ENCODE measurements at regions not wholly inside any gene's neighbourhood (a gene's known extent, or its start where the extent isn't known, plus 50 kb on each side); places are given as distances from the start of the nearest gene placed in this dataset.

GRCh38 chr6:5896476-5897200, 110.1 kb downstream of the NRN1 start:
- no peak for DNase-seq
- Histone ChIP-seq H2AFZ (ENCODE audit: low read length) (no peak overlapping the region), H3K9ac (ENCODE audit: low read length) (no peak overlapping the region), H3K4me1 (ENCODE audit: low read length) (peaks cover 29% of the 10 kb centered on the region), H3F3A (ENCODE audit: insufficient read depth, low read length) (peaks cover 10% of the 10 kb centered on the region), H3K79me2 (ENCODE audit: low read length) (no peaks in the 10 kb centered on the region), H3K9me2 (replicated peaks; ENCODE audit: insufficient read depth, low read length) (no peaks in the 10 kb centered on the region), H4K20me1 (ENCODE audit: insufficient read depth, low read length) (no peaks in the 10 kb centered on the region), H3K36me3 (replicated peaks; ENCODE audit: insufficient read depth, low read length) (no peaks in the 10 kb centered on the region), H3K4me3 (ENCODE audit: low read length) (no peak overlapping the region), H3K4me2 (ENCODE audit: low read depth, low read length) (no peak overlapping the region), H3K27me3 (replicated peaks; ENCODE audit: insufficient read depth, low read length) (no peaks in the 10 kb centered on the region), H3K27ac (ENCODE audit: low read length) (no peak overlapping the region), H3K9me3 (replicated peaks; ENCODE audit: insufficient read depth, low read length) (no peaks in the 10 kb centered on the region)
- TF ChIP-seq EZH2 (optimal IDR thresholded peaks at IDR 0.05; ENCODE audit: low read depth, low read length) (no peak), EZH2phosphoT487 (IDR thresholded peaks at IDR 0.05; ENCODE audit: low read length) (no peak), CTCF (IDR thresholded peaks at IDR 0.05; ENCODE audit: low read length) (no peak)

GRCh38 chr6:5894357-5894756, 112.4 kb downstream of the NRN1 start:
- Histone ChIP-seq H3K36me3 (replicated peaks; ENCODE audit: insufficient read depth, low read length) (no peaks in the 10 kb centered on the region), H3K4me2 (ENCODE audit: low read depth, low read length) (no peak overlapping the region), H3F3A (ENCODE audit: insufficient read depth, low read length) (peaks cover 4% of the 10 kb centered on the region; the same call in 1 of the 2 replicates), H2AFZ (ENCODE audit: low read length) (no peak overlapping the region), H3K4me1 (ENCODE audit: low read length) (peaks cover 15% of the 10 kb centered on the region), H3K9ac (ENCODE audit: low read length) (no peak overlapping the region), H3K27ac (ENCODE audit: low read length) (no peak overlapping the region), H4K20me1 (ENCODE audit: insufficient read depth, low read length) (no peaks in the 10 kb centered on the region), H3K9me2 (replicated peaks; ENCODE audit: insufficient read depth, low read length) (no peaks in the 10 kb centered on the region), H3K79me2 (ENCODE audit: low read length) (no peaks in the 10 kb centered on the region), H3K9me3 (replicated peaks; ENCODE audit: insufficient read depth, low read length) (no peaks in the 10 kb centered on the region), H3K27me3 (replicated peaks; ENCODE audit: insufficient read depth, low read length) (no peaks in the 10 kb centered on the region), H3K4me3 (ENCODE audit: low read length) (no peak overlapping the region)
- TF ChIP-seq EZH2 (optimal IDR thresholded peaks at IDR 0.05; ENCODE audit: low read depth, low read length) (no peak), EZH2phosphoT487 (IDR thresholded peaks at IDR 0.05; ENCODE audit: low read length) (no peak), CTCF (IDR thresholded peaks at IDR 0.05; ENCODE audit: low read length) (no peak)
- no peak for DNase-seq

GRCh38 chr6:5893295-5893694, 113.4 kb downstream of the NRN1 start:
- no peaks in the 10 kb centered on the region for H3K36me3 ChIP-seq (replicated peaks; ENCODE audit: insufficient read depth, low read length)
- no peak overlapping the region for H2AFZ ChIP-seq (ENCODE audit: low read length)
- no peaks in the 10 kb centered on the region for H3K27me3 ChIP-seq (replicated peaks; ENCODE audit: insufficient read depth, low read length)
- no peak for DNase-seq
- H3F3A ChIP-seq (ENCODE audit: insufficient read depth, low read length) = no peaks in the 10 kb centered on the region
- H3K27ac ChIP-seq (ENCODE audit: low read length) = no peak overlapping the region
- TF ChIP-seq EZH2phosphoT487 (IDR thresholded peaks at IDR 0.05; ENCODE audit: low read length) (no peak), EZH2 (optimal IDR thresholded peaks at IDR 0.05; ENCODE audit: low read depth, low read length) (no peak), CTCF (IDR thresholded peaks at IDR 0.05; ENCODE audit: low read length) (no peak)
- no peak overlapping the region for H3K4me2 ChIP-seq (ENCODE audit: low read depth, low read length)
- H3K9ac ChIP-seq (ENCODE audit: low read length) = no peak overlapping the region
- H4K20me1 ChIP-seq (ENCODE audit: insufficient read depth, low read length) = no peaks in the 10 kb centered on the region
- H3K4me1 ChIP-seq (ENCODE audit: low read length) = peaks cover 4% of the 10 kb centered on the region
- no peaks in the 10 kb centered on the region for H3K9me2 ChIP-seq (replicated peaks; ENCODE audit: insufficient read depth, low read length)
- H3K4me3 ChIP-seq (ENCODE audit: low read length) = no peak overlapping the region
- no peaks in the 10 kb centered on the region for H3K79me2 ChIP-seq (ENCODE audit: low read length)
- H3K9me3 ChIP-seq (replicated peaks; ENCODE audit: insufficient read depth, low read length) = no peaks in the 10 kb centered on the region

Data from MM.1S (cell line).